Type B pancreatic cell (in vitro differentiated cells): ENCODE measurements at regions not wholly inside any gene's neighbourhood (a gene's known extent, or its start where the extent isn't known, plus 50 kb on each side); places are given as distances from the start of the nearest gene placed in this dataset.

Experiments
- DNase-seq: peaks from one replicate; pipeline ENCODE4 v3.0.0; 2021; ENCODE audit warnings: mixed read lengths; ENCODE audit not compliant: unreplicated experiment; ENCODE audit errors: extremely low spot score
- H3K27ac Mint-ChIP-seq: 2 replicates; pipeline ENCODE4 v1.8.0; 2021; ENCODE audit warnings: mild to moderate bottlenecking, mixed read lengths
- H3K27me3 Mint-ChIP-seq: 2 replicates; pipeline ENCODE4 v1.8.0; 2021; ENCODE audit warnings: mixed read lengths
- H3K36me3 Mint-ChIP-seq: 2 replicates; pipeline ENCODE4 v1.8.0; 2021; ENCODE audit warnings: mixed read lengths
- H3K4me1 Mint-ChIP-seq: one replicate; pipeline ENCODE4 v1.8.0; 2021; ENCODE audit warnings: mixed read lengths; ENCODE audit not compliant: unreplicated experiment
- H3K4me3 Mint-ChIP-seq: 2 replicates; pipeline ENCODE4 v1.8.0; 2021; ENCODE audit warnings: mild to moderate bottlenecking, mixed read lengths
- H3K9me3 Mint-ChIP-seq: 2 replicates; pipeline ENCODE4 v1.8.0; 2021; ENCODE audit warnings: mixed read lengths
- TF ChIP-seq, protein P1 (sequence below): fragments of 200-600 bp; sonication (generic); conservative IDR thresholded peaks from 2 replicates; pipeline ENCODE4 v1.5.0; 2021; ENCODE audit warnings: antibody characterized with exemption, mild to moderate bottlenecking

DNA sequence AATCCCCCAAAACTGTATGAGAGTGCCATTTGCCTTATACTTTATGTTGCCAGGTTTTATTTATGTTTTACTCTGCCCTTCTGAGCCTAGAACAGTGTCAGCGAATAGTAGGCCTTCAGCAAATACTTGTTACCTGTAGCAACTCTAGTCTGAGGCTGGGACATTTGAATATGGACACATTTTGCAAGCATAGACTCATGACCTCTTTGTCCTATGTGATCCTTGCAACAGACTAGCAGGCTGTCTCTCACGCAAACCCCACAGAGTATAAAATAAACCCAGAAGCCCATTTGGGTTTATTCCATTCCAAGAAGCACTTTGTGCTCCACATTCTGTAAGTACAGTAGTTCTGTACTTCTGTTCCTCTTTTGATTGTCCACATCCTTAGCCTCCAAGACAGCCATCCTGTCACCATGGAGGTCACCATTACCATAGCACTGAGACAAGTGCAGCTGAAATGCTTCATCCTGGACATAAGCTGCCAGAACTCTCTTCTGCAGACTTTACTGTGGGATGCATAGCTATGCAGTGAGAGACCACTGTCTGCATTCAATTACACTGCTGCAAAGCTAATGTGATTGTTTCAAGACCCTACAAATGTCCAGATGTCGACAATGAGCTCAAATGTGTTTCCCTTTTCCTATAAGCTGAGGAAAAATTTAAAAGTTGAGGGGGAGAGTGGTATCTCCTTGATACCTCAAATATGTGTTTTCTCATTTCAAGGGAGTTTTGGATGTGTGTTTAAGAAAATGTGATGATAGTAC, 425.7 kb downstream of the PID1 start:
- no peaks in the 10 kb centered on the region for H3K36me3 Mint-ChIP-seq
- H3K4me1 Mint-ChIP-seq, result peaks cover 4% of the 10 kb centered on the region
- H3K4me3 Mint-ChIP-seq, result no peak overlapping the region
- no peaks in the 10 kb centered on the region for H3K9me3 Mint-ChIP-seq
- TF ChIP-seq, protein P1, sequence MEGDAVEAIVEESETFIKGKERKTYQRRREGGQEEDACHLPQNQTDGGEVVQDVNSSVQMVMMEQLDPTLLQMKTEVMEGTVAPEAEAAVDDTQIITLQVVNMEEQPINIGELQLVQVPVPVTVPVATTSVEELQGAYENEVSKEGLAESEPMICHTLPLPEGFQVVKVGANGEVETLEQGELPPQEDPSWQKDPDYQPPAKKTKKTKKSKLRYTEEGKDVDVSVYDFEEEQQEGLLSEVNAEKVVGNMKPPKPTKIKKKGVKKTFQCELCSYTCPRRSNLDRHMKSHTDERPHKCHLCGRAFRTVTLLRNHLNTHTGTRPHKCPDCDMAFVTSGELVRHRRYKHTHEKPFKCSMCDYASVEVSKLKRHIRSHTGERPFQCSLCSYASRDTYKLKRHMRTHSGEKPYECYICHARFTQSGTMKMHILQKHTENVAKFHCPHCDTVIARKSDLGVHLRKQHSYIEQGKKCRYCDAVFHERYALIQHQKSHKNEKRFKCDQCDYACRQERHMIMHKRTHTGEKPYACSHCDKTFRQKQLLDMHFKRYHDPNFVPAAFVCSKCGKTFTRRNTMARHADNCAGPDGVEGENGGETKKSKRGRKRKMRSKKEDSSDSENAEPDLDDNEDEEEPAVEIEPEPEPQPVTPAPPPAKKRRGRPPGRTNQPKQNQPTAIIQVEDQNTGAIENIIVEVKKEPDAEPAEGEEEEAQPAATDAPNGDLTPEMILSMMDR, result no peak
- no peaks in the 10 kb centered on the region for H3K27me3 Mint-ChIP-seq
- no peak overlapping the region for H3K27ac Mint-ChIP-seq
- DNase-seq, result no peak

GRCh38 chr2:228841877-228842276, 429.2 kb downstream of the PID1 start:
- DNase-seq, result no peak
- Mint-ChIP-seq H3K4me1 (peaks cover 10% of the 10 kb centered on the region), H3K36me3 (no peaks in the 10 kb centered on the region), H3K27me3 (no peaks in the 10 kb centered on the region), H3K27ac (no peak overlapping the region), H3K4me3 (no peak overlapping the region), H3K9me3 (no peaks in the 10 kb centered on the region)
- TF ChIP-seq, protein P1, result no peak

- no peaks in the 10 kb centered on the region for H3K36me3 Mint-ChIP-seq
These were observed 429.6 kb downstream of the PID1 start for GRCh38 chr2:228841475-228841874.

DNA sequence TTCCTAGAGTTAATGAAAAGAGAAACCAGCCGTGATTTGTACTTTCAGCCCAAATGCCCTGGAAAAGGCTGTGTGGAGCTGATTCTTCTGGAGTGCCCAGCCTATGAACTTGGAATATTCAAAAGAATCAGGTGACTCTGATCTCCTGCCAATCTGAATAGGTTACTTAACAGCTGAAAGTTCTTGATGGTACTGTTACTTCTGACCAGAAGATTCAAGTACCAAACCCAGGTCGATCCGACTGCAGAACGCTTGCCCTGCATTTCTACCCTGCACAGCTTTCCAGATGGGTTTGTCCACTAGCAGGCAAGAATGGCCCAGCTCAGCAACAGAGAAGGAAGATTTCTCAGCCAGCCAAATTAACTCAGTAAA, 430.4 kb downstream of the PID1 start:
- Mint-ChIP-seq H3K27me3 (no peaks in the 10 kb centered on the region), H3K36me3 (no peaks in the 10 kb centered on the region), H3K27ac (no peak overlapping the region), H3K9me3 (no peaks in the 10 kb centered on the region), H3K4me1 (peaks cover 10% of the 10 kb centered on the region), H3K4me3 (no peak overlapping the region)
- TF ChIP-seq, protein P1, result no peak
- DNase-seq, result no peak

More at GRCh38 chr2:228841475-228841874, 429.6 kb downstream of the PID1 start:
- DNase-seq, result no peak
- H3K4me1 Mint-ChIP-seq, result peaks cover 10% of the 10 kb centered on the region
- H3K4me3 Mint-ChIP-seq, result no peak overlapping the region
- H3K27me3 Mint-ChIP-seq, result no peaks in the 10 kb centered on the region
- H3K9me3 Mint-ChIP-seq, result no peaks in the 10 kb centered on the region
- H3K27ac Mint-ChIP-seq, result no peak overlapping the region
- TF ChIP-seq, protein P1, result no peak

- Mint-ChIP-seq H3K27me3 (no peaks in the 10 kb centered on the region), H3K9me3 (no peaks in the 10 kb centered on the region), H3K36me3 (no peaks in the 10 kb centered on the region), H3K4me1 (peaks cover 6% of the 10 kb centered on the region), H3K4me3 (no peak overlapping the region), H3K27ac (no peak overlapping the region)
- no peak for DNase-seq
- TF ChIP-seq, protein P1, result no peak
These were observed 430.9 kb downstream of the PID1 start for GRCh38 chr2:228840113-228840742.
